Parathyroid adenoma (tissue), 2 donors: ENCODE measurements at regions not wholly inside any gene's neighbourhood (a gene's known extent, or its start where the extent isn't known, plus 50 kb on each side); places are given as distances from the start of the nearest gene placed in this dataset.
"Not testable (repeated sequence)": the region's sequence is repeated elsewhere in the genome, so short reads cannot be mapped to it uniquely, and the experiment has no call there.

Source experiments
- H2AFZ ChIP-seq: fragments of 300-600 bp; sonication (generic); one replicate; pipeline ENCODE4 v1.7.0; 2017; ENCODE audit warnings: antibody characterized with exemption, mild to moderate bottlenecking
- H3K27ac ChIP-seq: fragments of 300-600 bp; sonication (generic); one replicate; pipeline ENCODE4 v1.7.0; 2017
- H3K27me3 ChIP-seq: fragments of 300-600 bp; sonication (generic); one replicate; pipeline ENCODE4 v1.7.0; 2017; ENCODE audit warnings: low read length; ENCODE audit not compliant: control insufficient read depth, insufficient read depth
- H3K36me3 ChIP-seq: fragments of 300-600 bp; sonication (generic); one replicate; pipeline ENCODE4 v1.7.0; 2017; ENCODE audit warnings: low read length; ENCODE audit not compliant: control insufficient read depth, insufficient read depth
- H3K4me1 ChIP-seq: fragments of 300-600 bp; sonication (generic); one replicate; pipeline ENCODE4 v1.7.0; 2017; ENCODE audit warnings: control low read depth
- H3K4me2 ChIP-seq: fragments of 300-600 bp; sonication (generic); one replicate; pipeline ENCODE4 v1.7.0; 2017; ENCODE audit warnings: low read length
- H3K4me3 ChIP-seq: fragments of 300-600 bp; sonication (generic); one replicate; pipeline ENCODE4 v1.7.0; 2017; ENCODE audit warnings: low read depth, low read length
- H3K79me2 ChIP-seq: fragments of 300-600 bp; sonication (generic); one replicate; pipeline ENCODE4 v1.7.0; 2017; ENCODE audit warnings: control low read depth
- H3K9ac ChIP-seq: fragments of 300-600 bp; sonication (generic); one replicate; pipeline ENCODE4 v1.7.0; 2017; ENCODE audit warnings: mild to moderate bottlenecking
- H3K9me3 ChIP-seq: fragments of 300-600 bp; sonication (generic); one replicate; pipeline ENCODE4 v1.7.0; 2017; ENCODE audit warnings: low read length; ENCODE audit not compliant: control insufficient read depth
- TF ChIP-seq, protein P1 (sequence below): fragments of 300-600 bp; sonication (generic); IDR thresholded peaks from one replicate; pipeline ENCODE4 v1.7.0; 2017; ENCODE audit warnings: antibody characterized with exemption, mild to moderate bottlenecking
- donor health status: primary hyperparathyroidism.

DNA sequence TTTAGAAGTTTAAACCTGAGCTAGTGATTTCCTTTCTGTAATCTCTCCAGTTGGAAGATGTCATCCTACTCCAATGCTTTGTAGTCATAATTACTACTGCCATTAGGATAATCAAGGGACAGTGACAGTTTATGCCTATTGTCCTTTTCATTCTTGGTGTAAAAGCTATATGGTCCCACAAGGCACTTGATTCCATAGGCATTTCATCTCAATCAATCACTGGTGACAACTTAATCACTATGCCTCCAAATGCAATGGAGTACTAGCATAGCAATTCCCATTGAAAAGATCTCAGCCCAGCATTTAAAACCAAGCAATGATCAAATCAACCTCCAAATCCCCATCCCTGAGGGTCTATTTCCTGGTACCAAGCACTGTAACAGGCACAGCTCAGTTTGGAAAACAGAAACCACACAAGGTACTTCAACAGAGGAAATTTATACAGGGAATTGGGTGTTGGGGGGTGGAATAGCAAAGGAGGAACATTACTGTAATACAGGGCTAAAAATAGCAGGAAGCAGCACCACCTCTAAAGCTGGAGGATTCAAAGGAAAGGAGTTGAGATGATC, 51.0 kb downstream of the FHIP2A start:
- H3K9me3 ChIP-seq = no peaks in the 10 kb centered on the region
- H3K27ac ChIP-seq = no peak overlapping the region
- H3K4me2 ChIP-seq = no peak overlapping the region
- no peak overlapping the region for H3K9ac ChIP-seq
- H2AFZ ChIP-seq = no peak overlapping the region
- no peaks in the 10 kb centered on the region for H3K36me3 ChIP-seq
- no peaks in the 10 kb centered on the region for H3K27me3 ChIP-seq
- TF ChIP-seq, protein P1, sequence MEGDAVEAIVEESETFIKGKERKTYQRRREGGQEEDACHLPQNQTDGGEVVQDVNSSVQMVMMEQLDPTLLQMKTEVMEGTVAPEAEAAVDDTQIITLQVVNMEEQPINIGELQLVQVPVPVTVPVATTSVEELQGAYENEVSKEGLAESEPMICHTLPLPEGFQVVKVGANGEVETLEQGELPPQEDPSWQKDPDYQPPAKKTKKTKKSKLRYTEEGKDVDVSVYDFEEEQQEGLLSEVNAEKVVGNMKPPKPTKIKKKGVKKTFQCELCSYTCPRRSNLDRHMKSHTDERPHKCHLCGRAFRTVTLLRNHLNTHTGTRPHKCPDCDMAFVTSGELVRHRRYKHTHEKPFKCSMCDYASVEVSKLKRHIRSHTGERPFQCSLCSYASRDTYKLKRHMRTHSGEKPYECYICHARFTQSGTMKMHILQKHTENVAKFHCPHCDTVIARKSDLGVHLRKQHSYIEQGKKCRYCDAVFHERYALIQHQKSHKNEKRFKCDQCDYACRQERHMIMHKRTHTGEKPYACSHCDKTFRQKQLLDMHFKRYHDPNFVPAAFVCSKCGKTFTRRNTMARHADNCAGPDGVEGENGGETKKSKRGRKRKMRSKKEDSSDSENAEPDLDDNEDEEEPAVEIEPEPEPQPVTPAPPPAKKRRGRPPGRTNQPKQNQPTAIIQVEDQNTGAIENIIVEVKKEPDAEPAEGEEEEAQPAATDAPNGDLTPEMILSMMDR = no peak
- H3K4me1 ChIP-seq = no peaks in the 10 kb centered on the region
- H3K79me2 ChIP-seq = no peaks in the 10 kb centered on the region
- no peak overlapping the region for H3K4me3 ChIP-seq

DNA sequence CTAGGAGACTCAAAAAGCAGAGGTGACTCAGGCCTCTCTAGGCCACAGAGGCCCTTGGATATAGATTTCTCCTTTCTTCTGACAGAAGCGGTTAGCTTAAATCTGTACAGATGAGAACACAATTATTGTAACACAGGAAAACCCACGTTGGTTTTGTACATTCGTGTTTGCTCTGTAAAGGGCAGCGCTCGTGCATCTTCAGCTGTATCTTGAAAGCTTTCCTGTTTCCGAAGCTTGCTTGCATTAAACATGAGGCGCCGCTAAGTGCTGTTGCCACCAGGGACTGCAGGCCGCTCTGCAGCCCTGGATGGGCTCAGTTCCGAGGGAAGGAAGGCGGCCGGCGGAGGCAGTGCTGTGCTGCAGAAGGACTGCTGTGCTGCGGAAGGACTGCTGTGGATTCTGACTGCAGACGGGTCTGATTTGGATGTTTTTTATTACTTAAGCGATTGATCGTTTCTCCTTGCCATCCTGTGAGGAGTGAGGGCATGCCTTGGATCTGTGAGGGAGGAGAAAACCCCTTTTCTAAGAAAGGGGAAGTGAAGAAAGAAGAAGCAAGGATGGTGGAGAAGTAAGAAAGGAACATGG, 53.3 kb downstream of the FHIP2A start:
- Histone ChIP-seq H3K27ac (no peak overlapping the region), H3K27me3 (no peaks in the 10 kb centered on the region), H2AFZ (no peak overlapping the region), H3K79me2 (no peaks in the 10 kb centered on the region), H3K9ac (no peak overlapping the region), H3K36me3 (no peaks in the 10 kb centered on the region), H3K4me2 (no peak overlapping the region), H3K4me3 (no peak overlapping the region), H3K4me1 (no peaks in the 10 kb centered on the region), H3K9me3 (no peaks in the 10 kb centered on the region)
- TF ChIP-seq, protein P1 = no peak

DNA sequence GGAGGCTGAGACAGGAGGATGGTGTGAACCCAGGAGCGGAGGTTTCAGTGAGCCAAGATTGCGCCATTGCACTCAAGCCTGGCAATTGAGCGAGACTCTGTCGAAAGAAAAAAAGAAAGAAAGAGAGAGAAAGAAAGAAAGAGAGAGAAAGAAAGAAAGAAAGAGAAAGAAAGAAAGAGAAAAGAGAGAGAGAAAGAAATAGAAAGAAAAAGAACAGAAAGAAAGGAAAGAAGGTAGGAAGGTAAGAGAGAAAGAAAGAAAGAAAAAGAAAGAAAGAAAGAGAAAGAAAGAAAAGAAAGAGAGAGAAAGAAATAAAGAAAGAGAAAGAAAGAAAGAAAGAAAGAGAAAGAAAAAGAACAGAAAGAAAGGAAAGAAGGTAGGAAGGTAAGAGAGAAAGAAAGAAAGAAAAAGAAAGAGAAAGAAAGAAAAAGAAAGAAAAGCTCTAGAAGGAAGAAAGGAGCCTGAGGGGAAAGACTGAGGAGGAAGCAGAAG, 54.1 kb downstream of the FHIP2A start:
- not testable (repeated sequence) for H3K4me1 ChIP-seq, H3K36me3 ChIP-seq, H3K4me3 ChIP-seq, H3K79me2 ChIP-seq, H3K9ac ChIP-seq, H3K27ac ChIP-seq, H3K27me3 ChIP-seq, H3K4me2 ChIP-seq, H2AFZ ChIP-seq, H3K9me3 ChIP-seq

- Histone ChIP-seq H2AFZ (no peak overlapping the region), H3K79me2 (no peaks in the 10 kb centered on the region), H3K36me3 (no peaks in the 10 kb centered on the region), H3K4me3 (no peak overlapping the region), H3K4me2 (no peak overlapping the region), H3K27me3 (no peaks in the 10 kb centered on the region), H3K4me1 (no peaks in the 10 kb centered on the region), H3K9ac (no peak overlapping the region), H3K27ac (no peak overlapping the region), H3K9me3 (no peaks in the 10 kb centered on the region)
- TF ChIP-seq, protein P1 = no peak
Observed at GRCh38 chr10:114876169-114876568, 54.6 kb downstream of the FHIP2A start.

DNA sequence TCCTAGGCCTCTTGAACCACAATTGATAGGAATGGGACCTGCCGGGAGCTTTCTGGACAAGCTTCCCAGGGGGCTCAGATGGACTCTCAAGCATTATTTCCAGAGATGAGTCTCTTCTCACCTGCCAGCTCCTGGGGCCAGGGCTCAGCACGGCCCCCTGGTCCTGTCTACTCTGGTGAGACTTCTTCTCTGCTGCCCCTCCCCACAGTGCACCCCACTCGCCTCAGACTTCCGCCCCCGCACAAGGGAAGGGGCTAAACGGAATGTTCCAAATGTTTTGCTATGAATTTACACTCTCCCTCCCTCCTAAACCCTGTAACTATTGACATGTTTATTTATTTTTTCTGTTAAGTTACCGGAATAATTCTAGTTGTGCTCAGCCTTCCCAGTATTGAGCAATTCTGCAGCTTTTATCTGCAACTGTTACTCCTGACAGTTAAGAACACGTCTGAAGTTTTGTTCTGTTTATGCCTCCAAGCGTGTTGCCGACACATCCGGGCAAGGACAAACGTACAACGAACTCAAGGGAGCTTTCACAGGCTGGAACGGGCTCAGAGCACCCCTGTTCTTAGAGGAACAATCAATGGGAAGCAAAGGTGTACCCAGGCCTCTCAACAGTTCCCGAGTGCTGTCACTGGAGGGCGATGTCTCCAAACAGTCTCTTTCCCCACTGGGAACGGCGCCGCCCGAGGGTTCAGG, 55.2 kb downstream of the FHIP2A start:
- Histone ChIP-seq H3K79me2 (no peaks in the 10 kb centered on the region), H3K27me3 (no peaks in the 10 kb centered on the region), H3K9ac (no peak overlapping the region), H3K27ac (no peak overlapping the region), H3K9me3 (no peaks in the 10 kb centered on the region), H3K4me3 (no peak overlapping the region), H3K4me1 (no peaks in the 10 kb centered on the region), H3K36me3 (no peaks in the 10 kb centered on the region), H2AFZ (no peak overlapping the region), H3K4me2 (no peak overlapping the region)
- TF ChIP-seq, protein P1 = peak; percentile 58
